ENCODE measurements at regions not wholly inside any gene's neighbourhood (a gene's known extent, or its start where the extent isn't known, plus 50 kb on each side); places are given as distances from the start of the nearest gene placed in this dataset.
"Not testable (repeated sequence)": the region's sequence is repeated elsewhere in the genome, so short reads cannot be mapped to it uniquely, and the experiment has no call there.

DNA sequence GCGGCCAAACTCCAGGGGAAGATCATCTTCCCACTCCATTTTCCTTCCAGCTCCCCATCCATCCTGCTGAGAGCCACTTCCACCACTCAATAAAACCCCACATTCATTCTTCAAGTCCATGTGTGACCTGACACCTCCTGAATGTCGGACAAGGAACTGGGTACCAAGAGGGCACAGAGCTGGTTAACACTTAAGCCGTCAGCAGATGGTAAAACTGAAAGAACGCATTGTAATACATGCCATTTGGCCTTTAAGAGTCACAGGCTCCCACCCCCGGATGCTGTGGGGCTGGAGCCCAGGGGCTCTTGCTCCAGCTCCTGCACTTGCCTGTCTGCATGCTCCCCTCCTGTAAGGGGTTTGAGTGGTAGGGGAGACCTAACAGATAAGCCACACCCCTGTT is 753.9 kb downstream of the COL12A1 start:
- DNase-seq (ENCODE audit: low read depth in 2 of 3, low spot score in 2 of 3), result no peak

GRCh38 chr6:74448850-74449249 is 752.8 kb downstream of the CD109 start:
- no peak for DNase-seq (ENCODE audit: low read depth in 2 of 3, low spot score in 2 of 3)

DNA sequence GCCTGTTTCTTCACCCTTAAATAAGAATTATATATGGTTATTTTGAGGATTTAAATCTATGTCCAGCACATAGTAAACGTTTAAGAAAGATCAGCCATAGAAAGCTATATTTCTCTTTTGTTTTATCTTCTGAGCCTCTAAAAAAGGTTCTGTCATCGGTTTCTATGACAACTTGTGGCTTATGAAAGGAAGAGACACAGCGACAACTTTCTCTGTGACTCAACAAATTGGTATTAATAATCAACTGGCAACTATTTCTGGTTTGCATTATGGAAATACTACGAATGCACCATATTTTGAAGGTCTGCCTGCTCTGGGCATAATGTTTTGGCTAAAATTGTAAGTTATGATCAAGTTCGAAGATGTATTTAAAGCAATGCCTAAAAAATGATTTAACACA is 751.0 kb downstream of the CD109 start:
- DNase-seq (ENCODE audit: low read depth in 2 of 3, low spot score in 2 of 3), result no peak

DNA sequence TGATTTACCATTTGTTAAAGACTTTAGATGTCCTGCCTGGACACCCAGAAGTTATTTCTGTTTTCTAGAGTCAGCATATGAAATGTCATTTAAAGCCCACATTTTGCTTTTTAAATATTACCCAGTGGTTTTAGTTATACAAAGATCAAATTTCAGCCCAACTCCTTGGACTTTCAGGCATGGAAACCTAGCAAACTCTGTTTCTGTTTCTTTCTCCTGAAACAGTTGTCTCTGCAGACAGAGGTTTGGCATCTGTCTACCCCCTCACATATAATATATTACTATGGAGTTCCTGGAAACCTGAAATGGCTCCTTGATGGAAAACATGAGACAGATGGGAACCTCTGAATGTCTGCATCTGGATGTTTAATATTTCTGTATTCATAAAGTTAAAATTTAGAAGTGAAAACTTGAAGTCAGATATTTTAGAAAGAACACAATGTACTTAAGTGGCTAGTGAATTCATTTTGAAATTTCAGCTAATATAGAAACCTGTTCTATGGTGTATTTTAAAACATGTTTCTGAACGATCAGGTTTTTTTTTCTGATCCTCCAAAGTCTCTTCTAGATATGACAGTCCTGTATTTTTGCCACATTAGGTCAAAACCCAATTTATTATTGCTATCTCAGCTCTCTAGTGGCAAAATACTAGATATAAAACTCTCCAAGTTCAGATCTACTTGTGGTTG is 743.3 kb downstream of the CD109 start:
- no peak for DNase-seq (ENCODE audit: low read depth in 2 of 3, low spot score in 2 of 3)

- DNase-seq (ENCODE audit: low read depth in 2 of 3, low spot score in 2 of 3), result not testable (repeated sequence)
Measured at GRCh38 chr6:74438395-74438794, 742.4 kb downstream of the CD109 start.

DNA sequence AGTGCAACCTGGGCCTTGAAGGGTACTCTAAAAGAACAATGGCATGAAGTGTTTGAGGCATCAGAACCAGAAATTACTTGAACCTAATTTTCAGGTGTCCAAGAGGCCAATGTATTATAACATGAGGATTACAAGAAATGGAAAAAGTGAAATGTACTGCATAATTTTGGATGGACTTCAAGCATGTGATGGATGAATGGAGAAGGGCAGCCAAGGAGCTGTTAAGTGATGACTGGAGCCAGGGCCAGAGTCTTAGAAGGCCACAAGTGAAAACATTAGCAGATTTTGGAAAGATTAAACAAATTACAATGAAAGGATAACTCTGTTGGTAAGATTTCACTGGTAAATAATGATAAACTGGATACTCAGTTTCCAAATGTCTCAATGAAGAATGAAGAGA is 738.2 kb downstream of the CD109 start:
- no peak for DNase-seq (ENCODE audit: low read depth in 2 of 3, low spot score in 2 of 3)

DNA sequence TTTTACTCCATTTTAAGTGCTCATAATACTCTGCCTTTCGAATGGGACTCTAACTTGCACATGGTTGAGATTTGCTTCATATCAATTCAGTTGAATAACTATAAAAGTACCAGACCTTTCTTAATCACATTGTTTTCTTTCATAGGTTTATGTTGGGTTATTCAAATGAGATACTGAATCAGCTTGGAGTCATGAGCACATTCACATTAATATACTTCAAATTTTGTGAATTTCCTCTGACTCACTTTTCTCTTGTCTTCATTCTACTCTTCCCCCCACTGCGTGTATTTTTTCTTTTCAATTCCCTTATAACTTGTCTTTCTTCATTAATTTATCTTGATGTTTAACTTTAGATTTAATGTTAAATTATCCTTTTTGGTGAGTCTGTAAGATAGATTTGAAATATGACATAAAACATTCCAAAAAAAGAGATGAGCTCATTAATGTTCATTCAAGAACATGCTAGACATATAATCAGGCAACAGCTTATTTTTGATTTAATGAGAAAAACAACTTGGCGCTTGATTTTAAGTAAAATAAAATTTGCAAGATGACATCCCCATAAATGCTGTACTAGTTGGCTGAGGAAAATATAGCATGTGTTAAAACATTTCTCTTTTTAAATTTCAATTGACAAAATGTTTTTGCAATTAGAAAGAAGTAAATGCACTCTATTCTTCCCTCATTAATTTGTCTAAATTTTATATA is 736.0 kb downstream of the CD109 start:
- no peak for DNase-seq (ENCODE audit: low read depth in 2 of 3, low spot score in 2 of 3)

DNA sequence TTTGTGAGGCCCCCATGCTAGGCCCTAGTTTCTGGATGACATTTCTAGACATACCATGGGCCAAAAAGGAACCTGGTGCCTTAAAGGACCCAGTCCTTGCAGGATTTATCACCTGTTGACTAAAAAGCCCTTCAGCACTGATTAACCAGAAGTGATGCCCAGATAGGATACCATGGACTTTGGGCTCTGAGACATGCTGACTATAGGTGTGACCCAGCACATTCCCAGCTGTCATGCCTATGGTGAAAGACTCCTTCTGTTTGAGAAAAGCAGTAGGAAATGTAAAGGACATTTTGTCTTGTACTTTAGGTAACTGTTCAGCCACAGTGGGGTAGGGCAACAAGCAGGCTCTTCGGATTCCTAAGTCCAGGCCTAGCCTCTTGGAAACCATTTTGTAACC is 724.2 kb downstream of the CD109 start:
- DNase-seq (ENCODE audit: low read depth in 2 of 3, low spot score in 2 of 3), result no peak

DNA sequence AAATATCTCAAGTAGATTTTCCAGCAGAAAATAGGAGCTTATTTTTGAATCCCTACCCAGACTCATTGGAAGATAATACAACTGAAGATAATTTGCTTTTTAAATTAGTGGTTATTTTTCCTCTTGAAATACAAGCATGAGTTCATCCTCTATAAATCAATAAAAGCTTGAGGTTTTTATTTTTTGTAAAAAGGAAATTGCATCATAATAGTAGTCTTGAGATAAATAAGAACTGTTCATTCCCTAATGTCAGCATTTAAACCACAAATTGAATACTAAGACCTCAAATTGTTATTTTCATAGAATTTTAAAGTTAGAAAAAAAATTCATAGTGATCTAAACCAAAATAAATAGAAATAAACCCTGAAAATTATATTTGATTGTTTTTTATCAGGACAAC is 719.1 kb downstream of the CD109 start:
- no peak for DNase-seq (ENCODE audit: low read depth in 2 of 3, low spot score in 2 of 3)

GRCh38 chr6:74410630-74411029 is 714.6 kb downstream of the CD109 start:
- DNase-seq (ENCODE audit: low read depth in 2 of 3, low spot score in 2 of 3), result no peak

- peak in 2 of 3 donors; percentile 10 to 38 for DNase-seq (ENCODE audit: low read depth in 2 of 3, low spot score in 2 of 3)
Measured at GRCh38 chr6:74409447-74409846, 713.4 kb downstream of the CD109 start.

DNA sequence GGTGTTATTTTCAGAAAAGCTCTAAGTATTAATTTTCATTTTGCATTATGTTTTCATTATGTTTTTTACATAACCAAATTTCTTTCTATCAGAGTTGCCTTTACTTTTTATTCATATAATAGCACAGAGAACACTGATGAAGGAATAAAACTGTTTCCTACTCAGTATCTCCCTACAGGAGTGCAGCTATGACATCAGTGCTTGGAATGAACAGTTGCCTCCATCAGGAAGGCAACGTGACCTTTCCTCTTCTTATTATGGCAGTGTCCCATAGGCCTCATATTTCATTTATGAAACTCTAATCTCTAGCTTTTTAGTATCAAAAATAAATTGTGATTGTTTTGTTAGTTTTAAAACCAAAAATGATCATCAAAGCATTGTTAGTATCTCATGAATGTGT is 712.8 kb downstream of the CD109 start:
- DNase-seq (ENCODE audit: low read depth in 2 of 3, low spot score in 2 of 3), result no peak

DNA sequence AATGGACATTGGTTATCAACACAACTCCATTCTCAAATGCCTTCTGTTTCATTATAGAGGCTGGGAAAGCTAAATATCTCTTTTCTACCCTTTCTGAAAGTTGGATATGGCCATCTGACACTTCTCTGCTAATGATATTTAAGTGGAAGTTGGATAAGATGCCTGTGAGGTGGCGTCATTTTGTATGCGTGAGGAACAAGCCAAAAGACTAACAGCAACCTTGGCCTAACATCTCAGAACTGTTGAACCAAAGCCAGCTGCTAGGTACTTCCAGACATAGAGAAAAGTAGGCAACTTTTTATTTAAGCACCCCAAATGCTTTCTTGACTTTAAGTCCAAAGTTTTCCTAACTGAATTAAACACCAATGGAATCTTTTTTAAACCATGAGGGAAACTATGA is 708.4 kb downstream of the CD109 start:
- DNase-seq (ENCODE audit: low read depth in 2 of 3, low spot score in 2 of 3), result no peak

DNA sequence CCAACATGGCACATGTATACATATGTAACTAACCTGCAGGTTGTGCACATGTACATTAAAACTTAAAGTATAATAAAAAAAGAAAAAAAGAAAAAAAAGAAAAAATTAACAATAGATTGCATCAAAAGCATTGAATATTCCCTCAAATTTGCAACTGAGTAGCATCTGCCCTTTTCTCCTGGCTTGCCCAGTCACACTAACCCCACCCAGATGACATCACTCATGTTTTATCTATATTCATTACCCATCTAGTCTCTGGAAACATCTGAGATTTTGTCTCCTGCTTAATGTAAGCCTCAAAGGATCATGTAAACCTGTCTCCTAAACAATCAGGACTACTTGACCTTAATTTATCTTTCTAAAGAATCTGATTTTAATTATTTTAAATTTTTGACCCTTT is 706.8 kb downstream of the CD109 start:
- no peak for DNase-seq (ENCODE audit: low read depth in 2 of 3, low spot score in 2 of 3)

DNA sequence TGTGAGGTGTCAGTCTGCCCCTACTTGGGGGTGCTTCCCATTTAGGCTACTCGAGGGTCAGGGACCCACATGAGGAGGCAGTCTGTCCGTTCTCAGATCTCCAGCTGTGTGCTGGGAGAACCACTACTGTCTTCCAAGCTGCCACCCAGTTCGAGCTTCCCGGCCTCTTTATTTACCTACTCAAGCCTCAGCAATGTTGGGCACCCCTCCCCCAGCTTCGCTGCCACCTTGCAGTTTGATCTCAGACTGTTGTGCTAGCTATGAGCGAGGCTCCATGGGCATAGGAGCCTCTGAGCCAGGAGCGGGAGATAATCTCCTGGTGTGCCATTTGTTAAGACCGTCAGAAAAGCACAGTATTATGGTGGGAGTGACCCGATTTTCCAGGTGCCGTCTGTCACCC is 682.4 kb downstream of the CD109 start:
- not testable (repeated sequence) for DNase-seq (ENCODE audit: low read depth in 2 of 3, low spot score in 2 of 3)

DNA sequence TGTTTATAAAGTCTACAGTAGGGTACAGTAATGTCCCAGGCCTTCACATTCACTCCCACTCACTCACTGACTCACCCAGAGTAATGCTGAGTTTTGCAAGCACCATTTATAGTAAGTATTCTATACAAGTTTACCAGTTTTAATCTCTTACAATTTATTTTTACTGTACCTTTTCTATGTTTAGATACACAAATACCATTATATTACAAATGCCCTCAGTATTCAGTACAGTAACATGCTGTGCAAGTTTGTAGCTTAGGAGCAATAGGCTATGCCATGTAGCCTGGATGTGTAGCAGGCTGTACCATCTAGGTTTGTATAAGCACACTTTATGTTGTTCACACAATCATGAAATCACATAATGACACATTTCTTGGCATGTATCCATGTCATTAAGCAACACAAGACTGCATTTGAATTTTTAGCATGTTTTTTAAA is 673.6 kb downstream of the CD109 start:
- DNase-seq (ENCODE audit: low read depth in 2 of 3, low spot score in 2 of 3), result no peak

DNA sequence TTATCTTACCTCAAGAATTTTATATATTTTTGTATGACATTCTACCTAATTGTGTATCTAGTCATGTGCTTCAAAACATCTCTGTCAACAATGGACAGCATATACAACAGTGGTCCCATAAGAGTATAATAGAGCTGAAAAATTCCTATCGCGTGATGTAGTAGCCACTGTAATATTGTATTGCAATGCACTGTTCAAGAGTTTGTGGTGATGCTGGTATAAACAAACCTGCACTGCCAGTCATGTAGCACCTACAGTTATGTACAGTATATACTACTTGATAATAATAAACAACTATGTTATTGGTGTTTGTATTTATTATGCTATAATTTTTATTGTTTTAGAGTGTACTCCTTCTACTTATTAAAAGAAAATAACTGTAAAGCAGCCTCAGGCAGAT is 672.7 kb downstream of the CD109 start:
- no peak for DNase-seq (ENCODE audit: low read depth in 2 of 3, low spot score in 2 of 3)

- no peak for DNase-seq (ENCODE audit: low read depth in 2 of 3, low spot score in 2 of 3)
Measured at GRCh38 chr6:74366634-74367033, 670.6 kb downstream of the CD109 start.

DNA sequence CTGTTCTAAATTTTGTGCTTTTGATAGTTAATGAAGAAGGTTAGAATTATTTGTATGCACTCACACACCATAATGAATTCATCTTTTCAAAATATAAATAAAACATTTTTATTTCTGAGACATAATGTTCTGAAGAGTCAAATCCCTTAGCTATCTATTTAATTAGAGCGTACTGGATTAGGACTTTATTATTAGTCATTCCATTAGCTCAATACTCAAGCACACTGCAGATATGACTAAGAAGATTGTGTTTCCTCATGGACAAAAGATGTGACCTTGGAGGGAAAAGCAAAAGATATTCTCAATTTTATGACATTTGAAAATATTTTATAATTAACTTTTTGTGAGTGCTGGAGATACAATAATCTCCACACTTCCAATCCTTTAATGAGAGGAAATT is 666.4 kb downstream of the CD109 start:
- no peak for DNase-seq (ENCODE audit: low read depth in 2 of 3, low spot score in 2 of 3)

DNA sequence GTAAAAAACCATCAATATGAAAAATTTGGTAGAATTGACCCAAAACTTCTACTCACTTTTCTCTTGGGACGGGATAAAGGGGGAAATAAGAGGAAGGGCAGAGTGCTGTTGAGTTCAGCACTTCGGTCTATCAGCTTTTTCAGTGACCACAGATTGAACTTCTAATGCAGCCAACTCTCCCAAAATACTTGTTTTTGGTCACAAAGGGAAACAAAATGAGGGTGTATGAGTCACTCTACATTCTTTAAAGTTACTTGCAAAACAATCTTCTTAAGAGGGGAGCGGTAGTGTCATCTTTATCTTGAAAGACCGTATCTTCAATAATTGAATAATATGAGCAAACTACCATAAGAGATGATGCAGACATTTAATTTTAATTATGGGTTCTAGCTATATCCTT is 661.3 kb downstream of the CD109 start:
- no peak for DNase-seq (ENCODE audit: low read depth in 2 of 3, low spot score in 2 of 3)

DNA sequence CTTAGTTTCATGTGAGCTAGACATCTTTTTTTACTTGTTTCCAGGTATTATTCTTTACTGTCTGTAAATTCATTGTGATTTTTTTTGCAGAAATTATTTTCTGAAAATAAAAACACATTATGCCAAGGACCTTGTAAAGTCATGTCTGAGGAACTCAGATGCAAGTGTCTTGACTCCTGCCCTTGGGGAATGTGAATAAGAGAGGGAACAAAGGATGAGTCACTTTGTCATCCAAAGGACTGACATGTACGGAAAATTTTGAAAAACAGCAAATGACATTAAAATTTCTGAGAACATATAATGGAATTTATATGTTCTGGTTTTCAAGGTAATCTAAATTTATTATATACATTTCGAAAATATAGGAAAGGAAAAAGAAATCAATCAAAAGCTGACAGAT is 660.4 kb downstream of the CD109 start:
- no peak for DNase-seq (ENCODE audit: low read depth in 2 of 3, low spot score in 2 of 3)

- DNase-seq (ENCODE audit: low read depth in 2 of 3, low spot score in 2 of 3), result no peak
Measured at GRCh38 chr6:74346936-74347535, 651.0 kb downstream of the CD109 start.

Data from hematopoietic multipotent progenitor cell (in vitro differentiated cells).